Gastrocnemius medialis (tissue), 4 donors: ENCODE measurements at regions not wholly inside any gene's neighbourhood (a gene's known extent, or its start where the extent isn't known, plus 50 kb on each side); places are given as distances from the start of the nearest gene placed in this dataset.

Experiments used
- ATAC-seq, 2 donors: fragments of 150-250 bp; one replicate each; pipeline ENCODE4 v1.9.1; 2016
- DNase-seq, 2 donors: peaks; one replicate each; pipeline ENCODE4 v3.0.0-alpha.2; 2019
- H3K27ac ChIP-seq, 4 donors: fragments of 200-600 bp; sonication (generic); 1 replicate in 1 of 4; 2 replicates in 3 of 4; pipeline ENCODE4 v1.5.1; 2016 to 2018; ENCODE audit warnings: mild to moderate bottlenecking in 2 of 4, moderate library complexity in 1 of 4
- H3K27me3 ChIP-seq, 3 donors: fragments of 200-600 bp; sonication (generic) in 2 of 3; 1 replicate in 1 of 3; 2 replicates in 2 of 3; pipeline versions ENCODE4 v1.5.1 to v1.6.0; 2016 to 2019; ENCODE audit warnings: mild to moderate bottlenecking in 1 of 3, moderate library complexity in 1 of 3
- H3K36me3 ChIP-seq, 2 donors: fragments of 200-600 bp; sonication (generic) in 1 of 2; one replicate each; pipeline ENCODE4 v1.5.1; 2017 to 2018
- H3K4me1 ChIP-seq, 2 donors: fragments of 200-600 bp; sonication (generic) in 1 of 2; one replicate each; pipeline ENCODE4 v1.5.1; 2016 to 2017; ENCODE audit warnings: mild to moderate bottlenecking in 2 of 2
- H3K4me3 ChIP-seq, 4 donors: fragments of 200-600 bp; sonication (generic) in 3 of 4; 1 replicate in 1 of 4; 2 replicates in 3 of 4; pipeline ENCODE4 v1.5.1; 2016 to 2019; ENCODE audit warnings: mild to moderate bottlenecking in 2 of 4
- H3K9me3 ChIP-seq, 3 donors: fragments of 200-600 bp; sonication (generic) in 2 of 3; 1 replicate in 1 of 3; 2 replicates in 2 of 3; pipeline ENCODE4 v1.5.1; 2016 to 2019
- POLR2A ChIP-seq, 2 donors: fragments of 450-650 bp; IDR thresholded peaks; one replicate each; pipeline ENCODE4 v1.6.1; 2017; ENCODE audit warnings: antibody characterized with exemption in 2 of 2, mild to moderate bottlenecking in 2 of 2, moderate library complexity in 2 of 2
- in situ Hi-C, 4 donors: fragments of 200-750 bp; cut with MboI; loops; one replicate each; pipeline versions ENCODE4 v1.15.0 to v1.8.0; 2017; ENCODE audit warnings: low sequenced_read_pairs in 4 of 4
- intact Hi-C: fragments of 100-400 bp; cut with DNase I; formaldehyde crosslinking; loops from one replicate; pipeline ENCODE4 v1.15.1; 2023; ENCODE audit warnings: low total_unique reads
- TF ChIP-seq, protein P1 (sequence below), 5 experiments: fragments of 450-650 bp in 3 of 5; fragments of 200-600 bp in 2 of 5; sonication (generic) in 2 of 5; IDR thresholded peaks in 4 of 5; conservative IDR thresholded peaks in 1 of 5; 1 replicate in 4 of 5; 2 replicates in 1 of 5; pipeline ENCODE4 v1.5.1; 2016 to 2019; ENCODE audit warnings: antibody characterized with exemption in 5 of 5, mild to moderate bottlenecking in 3 of 5, moderate library complexity in 3 of 5

DNA sequence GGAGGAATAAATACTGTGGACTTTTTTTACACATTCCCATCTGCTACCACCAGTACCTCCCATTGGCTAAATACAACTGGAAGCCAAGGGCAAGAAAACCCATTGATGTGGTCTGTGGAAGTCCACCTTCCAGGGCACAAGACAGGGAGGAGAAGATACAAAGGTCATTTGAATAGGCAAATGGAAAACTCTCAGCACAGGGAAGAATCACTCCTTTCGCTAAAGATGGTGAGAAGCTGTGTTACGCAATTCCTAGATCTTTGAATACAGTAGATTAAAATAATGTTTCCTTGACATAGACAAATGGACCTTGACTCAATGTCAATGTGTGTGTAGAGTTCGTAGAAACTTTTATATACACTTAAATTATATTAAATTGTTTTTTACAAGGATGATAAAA, 70.9 kb upstream of the ERBB4 start:
- H3K4me1 ChIP-seq = no peaks in the 10 kb centered on the region
- H3K36me3 ChIP-seq = no peaks in the 10 kb centered on the region
- intact Hi-C loops = no loop called here
- no peaks in the 10 kb centered on the region for H3K9me3 ChIP-seq
- no peak for ATAC-seq
- no peak overlapping the region for H3K4me3 ChIP-seq
- TF ChIP-seq, protein P1, sequence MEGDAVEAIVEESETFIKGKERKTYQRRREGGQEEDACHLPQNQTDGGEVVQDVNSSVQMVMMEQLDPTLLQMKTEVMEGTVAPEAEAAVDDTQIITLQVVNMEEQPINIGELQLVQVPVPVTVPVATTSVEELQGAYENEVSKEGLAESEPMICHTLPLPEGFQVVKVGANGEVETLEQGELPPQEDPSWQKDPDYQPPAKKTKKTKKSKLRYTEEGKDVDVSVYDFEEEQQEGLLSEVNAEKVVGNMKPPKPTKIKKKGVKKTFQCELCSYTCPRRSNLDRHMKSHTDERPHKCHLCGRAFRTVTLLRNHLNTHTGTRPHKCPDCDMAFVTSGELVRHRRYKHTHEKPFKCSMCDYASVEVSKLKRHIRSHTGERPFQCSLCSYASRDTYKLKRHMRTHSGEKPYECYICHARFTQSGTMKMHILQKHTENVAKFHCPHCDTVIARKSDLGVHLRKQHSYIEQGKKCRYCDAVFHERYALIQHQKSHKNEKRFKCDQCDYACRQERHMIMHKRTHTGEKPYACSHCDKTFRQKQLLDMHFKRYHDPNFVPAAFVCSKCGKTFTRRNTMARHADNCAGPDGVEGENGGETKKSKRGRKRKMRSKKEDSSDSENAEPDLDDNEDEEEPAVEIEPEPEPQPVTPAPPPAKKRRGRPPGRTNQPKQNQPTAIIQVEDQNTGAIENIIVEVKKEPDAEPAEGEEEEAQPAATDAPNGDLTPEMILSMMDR (IDR thresholded peaks at IDR 0.05 in 4 of 5, conservative IDR thresholded peaks at IDR 0.05 in 1 of 5) = no peak
- no peak for TF ChIP-seq POLR2A (IDR thresholded peaks at IDR 0.05)
- DNase-seq = no peak
- H3K27me3 ChIP-seq = no peaks in the 10 kb centered on the region
- H3K27ac ChIP-seq = no peak overlapping the region
- in situ Hi-C loops = no loop called here

DNA sequence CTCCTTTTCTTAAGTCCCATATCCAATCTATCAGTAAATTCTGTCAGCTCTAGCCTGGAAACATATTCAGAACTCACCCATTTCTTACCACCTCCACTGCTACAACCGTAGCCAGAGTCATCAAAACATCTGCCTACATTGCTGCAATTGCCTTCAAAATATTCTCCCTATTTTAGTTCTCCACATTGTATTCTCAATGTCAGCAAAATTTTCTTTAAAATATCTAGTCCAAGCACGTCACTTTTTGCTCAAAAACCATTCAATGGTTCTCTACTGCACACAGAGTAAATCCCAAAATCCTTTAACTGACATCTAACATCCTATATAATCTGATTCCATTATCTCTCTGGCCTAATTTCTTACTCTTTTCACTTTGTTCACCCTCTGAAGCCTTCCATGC, 68.5 kb upstream of the ERBB4 start:
- intact Hi-C loops = no loop called here
- TF ChIP-seq, protein P1 (IDR thresholded peaks at IDR 0.05 in 4 of 5, conservative IDR thresholded peaks at IDR 0.05 in 1 of 5) = no peak
- TF ChIP-seq POLR2A (IDR thresholded peaks at IDR 0.05) = no peak
- H3K27me3 ChIP-seq = no peaks in the 10 kb centered on the region
- no peak overlapping the region for H3K27ac ChIP-seq
- H3K9me3 ChIP-seq = no peaks in the 10 kb centered on the region
- ATAC-seq (no peak), DNase-seq (no peak)
- no peak overlapping the region for H3K4me3 ChIP-seq
- no peaks in the 10 kb centered on the region for H3K4me1 ChIP-seq
- H3K36me3 ChIP-seq = no peaks in the 10 kb centered on the region
- in situ Hi-C loops = no loop called here

DNA sequence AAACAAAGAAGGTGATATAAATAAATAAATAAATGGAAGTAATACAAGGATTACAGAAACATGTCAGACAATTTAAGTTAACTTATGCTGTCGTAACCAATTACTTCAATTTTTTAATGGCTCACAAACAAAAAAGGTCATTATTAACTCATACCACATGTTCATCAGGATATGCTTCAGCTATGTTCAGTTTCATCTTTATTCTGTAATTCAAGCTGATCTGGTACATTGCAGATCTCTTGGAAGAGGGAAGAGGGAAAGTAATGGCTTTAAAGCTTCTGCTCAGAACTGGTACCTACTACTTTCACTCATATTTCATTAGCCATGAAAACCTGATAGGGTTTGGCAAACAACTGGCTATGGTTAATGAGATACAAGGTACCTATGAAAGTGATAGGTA, 67.6 kb upstream of the ERBB4 start:
- Histone ChIP-seq H3K36me3 (no peaks in the 10 kb centered on the region), H3K27me3 (no peaks in the 10 kb centered on the region), H3K27ac (no peak overlapping the region), H3K9me3 (no peaks in the 10 kb centered on the region), H3K4me3 (no peak overlapping the region), H3K4me1 (no peaks in the 10 kb centered on the region)
- intact Hi-C loops = no loop called here
- TF ChIP-seq POLR2A (IDR thresholded peaks at IDR 0.05) = no peak
- TF ChIP-seq, protein P1 (IDR thresholded peaks at IDR 0.05 in 4 of 5, conservative IDR thresholded peaks at IDR 0.05 in 1 of 5) = no peak
- ATAC-seq = no peak
- in situ Hi-C loops = no loop called here
- no peak for DNase-seq

DNA sequence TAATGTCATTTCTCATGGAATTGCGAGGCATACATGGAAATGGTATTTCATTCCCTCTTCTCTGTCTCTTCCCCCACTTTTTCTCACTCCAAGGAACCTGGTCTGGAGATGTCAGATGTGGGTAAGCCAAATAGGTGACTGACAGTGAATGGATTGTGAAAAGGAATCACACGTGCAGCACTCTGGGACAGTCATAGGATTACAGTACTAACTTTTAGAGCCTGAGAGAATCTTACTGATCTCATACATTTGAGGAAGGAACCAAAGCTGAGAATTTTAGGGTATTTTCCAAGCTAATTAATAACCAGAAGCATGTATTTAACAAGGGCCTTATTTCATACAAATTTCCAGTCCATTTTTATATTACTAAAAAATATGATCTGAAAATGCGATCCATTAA, 58.1 kb upstream of the ERBB4 start:
- H3K4me3 ChIP-seq = no peak overlapping the region
- no peaks in the 10 kb centered on the region for H3K4me1 ChIP-seq
- H3K27me3 ChIP-seq = no peaks in the 10 kb centered on the region
- ATAC-seq = no peak
- no peaks in the 10 kb centered on the region for H3K36me3 ChIP-seq
- in situ Hi-C loops = no loop called here
- no peaks in the 10 kb centered on the region for H3K9me3 ChIP-seq
- no peak overlapping the region for H3K27ac ChIP-seq
- intact Hi-C loops = no loop called here
- no peak for DNase-seq
- TF ChIP-seq, protein P1 (IDR thresholded peaks at IDR 0.05 in 4 of 5, conservative IDR thresholded peaks at IDR 0.05 in 1 of 5) = no peak
- TF ChIP-seq POLR2A (IDR thresholded peaks at IDR 0.05) = no peak

DNA sequence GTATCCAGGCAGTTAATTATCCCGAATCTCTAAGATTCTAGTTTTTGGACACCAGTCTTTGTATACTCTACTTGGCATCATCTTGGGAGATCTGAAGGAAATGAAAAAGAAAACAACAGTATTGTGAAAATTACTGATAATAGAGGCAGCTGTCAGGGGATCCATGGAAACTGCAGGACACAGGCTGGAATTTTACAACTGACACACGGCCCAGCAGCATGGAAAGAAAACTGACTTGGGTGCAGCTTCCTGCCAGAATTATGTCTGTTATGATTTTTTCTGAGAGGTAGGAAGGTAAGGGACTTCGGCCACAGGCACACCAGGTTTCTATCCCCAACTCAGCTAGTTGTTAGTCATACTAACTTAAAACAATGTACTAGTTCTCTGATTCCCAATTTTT, 57.7 kb upstream of the ERBB4 start:
- no peak overlapping the region for H3K4me3 ChIP-seq
- DNase-seq = no peak
- ATAC-seq = no peak
- TF ChIP-seq, protein P1 (IDR thresholded peaks at IDR 0.05 in 4 of 5, conservative IDR thresholded peaks at IDR 0.05 in 1 of 5) = no peak
- TF ChIP-seq POLR2A (IDR thresholded peaks at IDR 0.05) = no peak
- no peaks in the 10 kb centered on the region for H3K27me3 ChIP-seq
- no peaks in the 10 kb centered on the region for H3K9me3 ChIP-seq
- in situ Hi-C loops = no loop called here
- no peaks in the 10 kb centered on the region for H3K36me3 ChIP-seq
- H3K27ac ChIP-seq = no peak overlapping the region
- intact Hi-C loops = no loop called here
- no peaks in the 10 kb centered on the region for H3K4me1 ChIP-seq
